ENCODE measurements at regions not wholly inside any gene's neighbourhood (a gene's known extent, or its start where the extent isn't known, plus 50 kb on each side); places are given as distances from the start of the nearest gene placed in this dataset.

- Histone ChIP-seq H3K36me3 (ENCODE audit: insufficient read depth, low read length) (no peaks in the 10 kb centered on the region), H3K27ac (ENCODE audit: low read depth in 1 of 2, low read length in 2 of 2) (no peak overlapping the region), H3K4me3 (ENCODE audit: low read length) (no peak overlapping the region), H3K9me3 (ENCODE audit: control insufficient read depth in 1 of 2, insufficient read depth in 1 of 2, low read length in 2 of 2) (peaks cover 0 to 4% of the 10 kb centered on the region in 2 experiments), H3K4me1 (ENCODE audit: insufficient read depth, low read length) (peaks cover 9% of the 10 kb centered on the region), H3K27me3 (ENCODE audit: control insufficient read depth in 1 of 2, insufficient read depth in 2 of 2, low read length in 2 of 2) (no peaks in the 10 kb centered on the region)
- ATAC-seq (ENCODE audit: poor library complexity), result no peak
- Mint-ChIP-seq H3K36me3 (ENCODE audit: low read depth) (no peaks in the 10 kb centered on the region), H3K27ac (no peak overlapping the region), H3K4me1 (ENCODE audit: low read depth) (peaks cover 18% of the 10 kb centered on the region), H3K9me3 (peaks cover 3% of the 10 kb centered on the region), H3K4me3 (no peak overlapping the region), H3K27me3 (no peaks in the 10 kb centered on the region)
- no peak for DNase-seq
- CTCF ChIA-PET, result interaction anchor here (0.5 to 1.2 kb wide), 2 partner anchors 19 to 329 kb away, joined by 3 to 4 read pairs; no protein-coding TSS in a partner anchor
- POLR2A ChIA-PET, result no interaction called here
- intact Hi-C loops (cut with DNase I, micrococcal nuclease), result loop anchor here (5.0 to 10.0 kb wide), 2 partner anchors 255 to 422 kb away; no protein-coding TSS in a partner anchor
- no peak for TF ChIP-seq CTCF (IDR thresholded peaks at IDR 0.05)
These were observed 109.2 kb downstream of the TOMM20 start for GRCh38 chr1:235019471-235019870.

GRCh38 chr1:235018720-235019444, 109.8 kb downstream of the TOMM20 start:
- Histone ChIP-seq H3K4me3 (ENCODE audit: low read length) (no peak overlapping the region), H3K36me3 (ENCODE audit: insufficient read depth, low read length) (no peaks in the 10 kb centered on the region), H3K27ac (ENCODE audit: low read depth in 1 of 2, low read length in 2 of 2) (no peak overlapping the region), H3K27me3 (ENCODE audit: control insufficient read depth in 1 of 2, insufficient read depth in 2 of 2, low read length in 2 of 2) (no peaks in the 10 kb centered on the region), H3K4me1 (ENCODE audit: insufficient read depth, low read length) (peaks cover 9% of the 10 kb centered on the region), H3K9me3 (ENCODE audit: control insufficient read depth in 1 of 2, insufficient read depth in 1 of 2, low read length in 2 of 2) (peaks cover 0 to 4% of the 10 kb centered on the region in 2 experiments)
- no peaks in the 10 kb centered on the region for H3K27me3 Mint-ChIP-seq
- ATAC-seq (ENCODE audit: poor library complexity) (no peak), DNase-seq (no peak)
- H3K27ac Mint-ChIP-seq, result no peak overlapping the region
- intact Hi-C loops (cut with DNase I, micrococcal nuclease), result loop anchor here (5.0 to 10.0 kb wide), 2 partner anchors 254 to 422 kb away; no protein-coding TSS in a partner anchor
- H3K4me3 Mint-ChIP-seq, result no peak overlapping the region
- peaks cover 22% of the 10 kb centered on the region for H3K4me1 Mint-ChIP-seq (ENCODE audit: low read depth)
- peaks cover 3% of the 10 kb centered on the region for H3K9me3 Mint-ChIP-seq
- CTCF ChIA-PET, result interaction anchor here (0.5 to 1.2 kb wide), 2 partner anchors 20 to 328 kb away, joined by 3 to 4 read pairs; no protein-coding TSS in a partner anchor
- TF ChIP-seq CTCF (IDR thresholded peaks at IDR 0.05), result no peak
- no peaks in the 10 kb centered on the region for H3K36me3 Mint-ChIP-seq (ENCODE audit: low read depth)
- POLR2A ChIA-PET, result interaction anchor here (0.7 kb wide), 1 partner anchor 29 kb away, joined by 3 read pairs; no protein-coding TSS in a partner anchor

GRCh38 chr1:235018161-235018560, 110.5 kb downstream of the TOMM20 start:
- Mint-ChIP-seq H3K27ac (no peak overlapping the region), H3K4me1 (ENCODE audit: low read depth) (peaks cover 26% of the 10 kb centered on the region), H3K36me3 (ENCODE audit: low read depth) (no peaks in the 10 kb centered on the region), H3K9me3 (peaks cover 3% of the 10 kb centered on the region), H3K4me3 (no peak overlapping the region), H3K27me3 (no peaks in the 10 kb centered on the region)
- ATAC-seq (ENCODE audit: poor library complexity) (no peak), DNase-seq (no peak)
- no peak for TF ChIP-seq CTCF (IDR thresholded peaks at IDR 0.05)
- intact Hi-C loops (cut with DNase I, micrococcal nuclease), result loop anchor here (5.0 to 10.0 kb wide), 2 partner anchors 253 to 421 kb away; no protein-coding TSS in a partner anchor
- Histone ChIP-seq H3K36me3 (ENCODE audit: insufficient read depth, low read length) (no peaks in the 10 kb centered on the region), H3K27me3 (ENCODE audit: control insufficient read depth in 1 of 2, insufficient read depth in 2 of 2, low read length in 2 of 2) (no peaks in the 10 kb centered on the region), H3K9me3 (ENCODE audit: control insufficient read depth in 1 of 2, insufficient read depth in 1 of 2, low read length in 2 of 2) (peaks cover 0 to 4% of the 10 kb centered on the region in 2 experiments), H3K4me1 (ENCODE audit: insufficient read depth, low read length) (peaks cover 14% of the 10 kb centered on the region), H3K27ac (ENCODE audit: low read depth in 1 of 2, low read length in 2 of 2) (no peak overlapping the region), H3K4me3 (ENCODE audit: low read length) (no peak overlapping the region)
- CTCF ChIA-PET, result interaction anchor here (1.0 kb wide), 1 partner anchor 89 kb away, joined by 3 read pairs; no protein-coding TSS in a partner anchor
- POLR2A ChIA-PET, result no interaction called here
